ENCODE measurements at regions not wholly inside any gene's neighbourhood (a gene's known extent, or its start where the extent isn't known, plus 50 kb on each side); places are given as distances from the start of the nearest gene placed in this dataset.
"Not testable (repeated sequence)": the region's sequence is repeated elsewhere in the genome, so short reads cannot be mapped to it uniquely, and the experiment has no call there.

DNA sequence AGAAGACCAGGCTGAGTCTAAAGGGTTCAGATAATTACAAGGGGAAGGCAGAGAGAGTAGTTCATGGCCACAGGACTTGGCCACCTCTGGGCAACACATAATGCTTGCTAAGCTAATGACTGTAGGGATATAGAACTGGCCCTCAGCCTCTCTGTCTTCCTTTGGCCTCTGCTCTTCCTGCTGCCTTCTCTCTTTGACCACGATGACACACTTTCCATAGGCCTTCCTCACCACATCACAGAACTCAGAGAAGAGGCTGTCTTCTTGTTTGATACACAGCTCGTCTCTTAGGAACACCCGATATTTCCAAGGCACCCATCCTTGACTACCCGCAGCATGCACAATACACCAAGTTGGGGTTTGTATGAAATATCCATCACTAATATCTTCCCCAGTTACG lies 2751.4 kb upstream of the TPTE start:
- TF ChIP-seq, protein P1, sequence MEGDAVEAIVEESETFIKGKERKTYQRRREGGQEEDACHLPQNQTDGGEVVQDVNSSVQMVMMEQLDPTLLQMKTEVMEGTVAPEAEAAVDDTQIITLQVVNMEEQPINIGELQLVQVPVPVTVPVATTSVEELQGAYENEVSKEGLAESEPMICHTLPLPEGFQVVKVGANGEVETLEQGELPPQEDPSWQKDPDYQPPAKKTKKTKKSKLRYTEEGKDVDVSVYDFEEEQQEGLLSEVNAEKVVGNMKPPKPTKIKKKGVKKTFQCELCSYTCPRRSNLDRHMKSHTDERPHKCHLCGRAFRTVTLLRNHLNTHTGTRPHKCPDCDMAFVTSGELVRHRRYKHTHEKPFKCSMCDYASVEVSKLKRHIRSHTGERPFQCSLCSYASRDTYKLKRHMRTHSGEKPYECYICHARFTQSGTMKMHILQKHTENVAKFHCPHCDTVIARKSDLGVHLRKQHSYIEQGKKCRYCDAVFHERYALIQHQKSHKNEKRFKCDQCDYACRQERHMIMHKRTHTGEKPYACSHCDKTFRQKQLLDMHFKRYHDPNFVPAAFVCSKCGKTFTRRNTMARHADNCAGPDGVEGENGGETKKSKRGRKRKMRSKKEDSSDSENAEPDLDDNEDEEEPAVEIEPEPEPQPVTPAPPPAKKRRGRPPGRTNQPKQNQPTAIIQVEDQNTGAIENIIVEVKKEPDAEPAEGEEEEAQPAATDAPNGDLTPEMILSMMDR (IDR thresholded peaks at IDR 0.05): not testable (repeated sequence)
- not testable (repeated sequence) for TF ChIP-seq POLR2A (IDR thresholded peaks at IDR 0.05)
